Lung (tissue), 11 donors: ENCODE measurements at regions not wholly inside any gene's neighbourhood (a gene's known extent, or its start where the extent isn't known, plus 50 kb on each side); places are given as distances from the start of the nearest gene placed in this dataset.
"Not testable (repeated sequence)": the region's sequence is repeated elsewhere in the genome, so short reads cannot be mapped to it uniquely, and the experiment has no call there.

Source experiments
- ATAC-seq: fragments of 200-7000 bp; cut with Tn5 transposase; one replicate; pipeline ENCODE4 v1.9.1; 2020; ENCODE audit warnings: moderate number of reproducible peaks; ENCODE audit not compliant: insufficient read depth, low FRiP score
- DNase-seq, 3 donors: peaks; one replicate each; pipeline ENCODE4 v3.0.0-alpha.2; 2013 to 2017
- H3K27ac ChIP-seq, 2 donors: one replicate each; pipeline ENCODE4 v1.5.1; 2013; ENCODE audit warnings: mild to moderate bottlenecking in 2 of 2, moderate library complexity in 2 of 2, control low read depth in 1 of 2, inconsistent platforms in 1 of 2, low read depth in 1 of 2, low read length in 1 of 2
- H3K27me3 ChIP-seq, 3 donors: one replicate each; pipeline ENCODE4 v1.5.1; 2013; ENCODE audit warnings: low read length in 2 of 3; ENCODE audit not compliant: control insufficient read depth in 3 of 3, insufficient read depth in 3 of 3
- H3K36me3 ChIP-seq, 4 donors: one replicate each; pipeline ENCODE4 v1.5.1; 2013; ENCODE audit warnings: low read length in 4 of 4, mild to moderate bottlenecking in 1 of 4, moderate library complexity in 1 of 4; ENCODE audit not compliant: control insufficient read depth in 4 of 4, insufficient read depth in 4 of 4
- H3K4me1 ChIP-seq, 5 donors: one replicate each; pipeline ENCODE4 v1.5.1; 2013; ENCODE audit warnings: low read length in 5 of 5, mild to moderate bottlenecking in 2 of 5, moderate library complexity in 1 of 5; ENCODE audit not compliant: control insufficient read depth in 5 of 5, insufficient read depth in 5 of 5
- H3K4me3 ChIP-seq: one replicate; pipeline ENCODE4 v1.5.1; 2013; ENCODE audit warnings: mild to moderate bottlenecking, control low read depth, moderate library complexity
- H3K9ac ChIP-seq, 2 donors: one replicate each; pipeline ENCODE4 v1.5.1; 2013; ENCODE audit warnings: low read length in 2 of 2, control low read depth in 1 of 2; ENCODE audit not compliant: insufficient read depth in 1 of 2
- H3K9me3 ChIP-seq, 4 donors: one replicate each; pipeline ENCODE4 v1.5.1; 2013; ENCODE audit warnings: low read length in 3 of 4, mild to moderate bottlenecking in 1 of 4, moderate library complexity in 1 of 4; ENCODE audit not compliant: control insufficient read depth in 4 of 4, insufficient read depth in 3 of 4
- WGBS, 2 donors: extraction: QIAGEN DNeasy Blood & Tissue Kit; methylation state at CpG; one replicate each; pipeline ENCODE4 v1.1.7; 2013; 5-methylcytosine and 5-hydroxymethylcytosine counted together
- TF ChIP-seq, protein P1 (sequence below): IDR thresholded peaks from 2 replicates; pipeline ENCODE4 v1.5.1; 2012; ENCODE audit warnings: mild to moderate bottlenecking; ENCODE audit errors: control extremely low read depth, extremely low read depth
- donor health status: control.
- donor health status: control.
- donor health status: Bipolar disorder and iron deficiency.
- donor health status: healthy.
- donor health status: DM: yes; HTN: yes; CAD: no.

DNA sequence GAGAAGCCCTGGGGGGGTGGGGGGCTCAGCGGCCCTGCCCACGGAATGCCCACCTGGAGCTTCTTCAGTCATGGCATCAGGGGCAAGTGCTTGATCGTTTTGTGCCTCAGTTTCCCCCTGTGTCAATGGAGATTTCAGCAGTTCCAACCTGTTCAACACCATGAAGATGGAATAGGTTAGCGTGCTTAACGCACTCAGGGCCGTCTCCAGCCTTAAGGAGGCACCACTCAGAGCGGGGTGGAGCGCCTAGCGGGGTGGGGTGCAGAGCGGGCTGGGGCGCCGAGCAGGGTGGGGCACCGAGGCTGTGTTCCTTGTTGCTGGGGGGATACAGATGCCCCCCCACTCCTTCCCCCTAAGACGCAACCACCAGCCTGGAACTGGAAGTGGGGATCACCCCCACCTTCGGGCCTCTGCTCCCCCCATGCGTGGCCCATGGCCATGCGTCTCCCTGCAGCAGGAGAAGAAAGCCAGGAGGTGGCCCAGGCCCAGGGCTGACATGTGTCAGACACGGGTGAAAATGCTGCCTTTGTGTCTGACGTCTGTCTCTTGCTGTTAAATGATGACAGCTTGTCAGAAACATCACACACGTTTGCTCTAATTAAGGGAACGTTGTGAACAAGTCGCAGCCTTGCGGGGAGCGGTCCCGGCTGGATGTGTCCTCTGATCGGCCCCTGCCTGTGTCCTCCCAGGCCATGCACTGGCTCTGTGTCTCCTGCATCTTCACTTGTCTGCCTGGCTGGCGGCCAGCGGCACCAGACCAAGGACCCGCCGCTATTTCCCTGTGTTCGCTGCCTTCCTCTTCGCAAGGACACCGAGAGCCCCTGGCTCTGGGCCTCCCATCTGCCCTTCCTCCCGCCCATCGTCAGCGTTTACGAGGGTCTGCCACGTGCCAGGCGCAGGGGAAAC lies 192.1 kb downstream of the BANP start:
- not testable (repeated sequence) for H3K4me3 ChIP-seq, ATAC-seq, DNase-seq, H3K27me3 ChIP-seq, H3K9me3 ChIP-seq, H3K36me3 ChIP-seq, H3K9ac ChIP-seq, H3K4me1 ChIP-seq
- 52 to 71% methylated on average over 29 to 39 of the region's 39 CpGs for WGBS, 2 donors
- H3K27ac ChIP-seq: peak overlapping the region in 1 of 2 donors; percentile 73

DNA sequence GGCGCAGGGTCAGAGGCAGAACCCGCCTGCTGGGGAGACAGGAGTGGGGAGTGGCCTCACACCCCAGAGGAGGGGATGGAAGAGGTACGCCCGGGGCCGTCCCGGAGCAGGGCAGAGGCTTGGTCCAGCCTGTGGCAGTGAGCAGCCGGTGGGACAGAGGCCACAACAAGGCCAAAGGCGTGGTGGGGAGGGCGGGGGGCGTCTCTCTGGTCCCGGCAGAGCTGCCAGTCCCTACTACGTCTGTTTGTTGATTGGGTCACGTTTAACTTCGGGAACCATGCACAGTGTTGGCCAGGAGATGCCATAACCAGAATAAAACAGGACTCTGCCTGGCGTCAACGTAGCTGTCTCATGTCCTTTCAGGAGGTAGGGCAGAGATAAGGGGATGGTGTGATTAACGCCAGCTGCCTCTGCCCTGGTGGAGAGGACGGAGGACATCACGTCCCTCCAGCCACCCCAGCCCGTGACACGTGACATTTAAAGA lies 192.8 kb downstream of the BANP start:
- H3K36me3 ChIP-seq: no peaks in the 10 kb centered on the region
- H3K4me1 ChIP-seq: peaks cover 0 to 7% (median 0%) of the 10 kb centered on the region in 5 donors
- WGBS, 2 donors: 43 to 61% methylated on average over 21 of the region's 21 CpGs

DNA sequence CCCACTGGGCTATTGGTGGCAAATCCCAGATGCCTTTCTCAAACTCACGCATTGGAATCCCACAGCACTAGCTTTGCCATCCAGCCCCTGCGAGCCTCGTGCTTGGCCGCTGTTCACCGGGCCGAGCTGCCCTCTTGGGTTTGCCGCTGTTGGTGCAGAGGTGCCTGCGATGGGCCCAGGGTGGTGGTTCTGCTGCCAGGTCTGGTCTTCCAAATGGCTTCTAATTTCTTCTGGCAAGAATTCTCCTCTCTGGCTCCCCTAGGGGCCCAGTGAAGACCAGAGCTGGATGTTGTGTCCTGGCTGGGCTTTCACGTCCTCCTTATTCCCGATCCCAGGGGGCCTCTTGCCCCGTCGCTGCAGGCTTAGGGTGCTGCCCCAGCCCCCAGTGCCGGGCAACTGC lies 194.1 kb downstream of the BANP start:
- not testable (repeated sequence) for H3K27me3 ChIP-seq, H3K4me3 ChIP-seq, H3K4me1 ChIP-seq, DNase-seq, ATAC-seq, H3K9me3 ChIP-seq, H3K36me3 ChIP-seq, H3K27ac ChIP-seq, H3K9ac ChIP-seq
- 85 to 95% methylated on average over 12 to 13 of the region's 13 CpGs for WGBS, 2 donors

More for the DNA sequence above, 192.8 kb downstream of the BANP start:
- H3K27me3 ChIP-seq: no peaks in the 10 kb centered on the region
- peaks cover 0 to 4% (median under 1%) of the 10 kb centered on the region in 4 donors for H3K9me3 ChIP-seq
- no peak overlapping the region for H3K9ac ChIP-seq
- TF ChIP-seq, protein P1, sequence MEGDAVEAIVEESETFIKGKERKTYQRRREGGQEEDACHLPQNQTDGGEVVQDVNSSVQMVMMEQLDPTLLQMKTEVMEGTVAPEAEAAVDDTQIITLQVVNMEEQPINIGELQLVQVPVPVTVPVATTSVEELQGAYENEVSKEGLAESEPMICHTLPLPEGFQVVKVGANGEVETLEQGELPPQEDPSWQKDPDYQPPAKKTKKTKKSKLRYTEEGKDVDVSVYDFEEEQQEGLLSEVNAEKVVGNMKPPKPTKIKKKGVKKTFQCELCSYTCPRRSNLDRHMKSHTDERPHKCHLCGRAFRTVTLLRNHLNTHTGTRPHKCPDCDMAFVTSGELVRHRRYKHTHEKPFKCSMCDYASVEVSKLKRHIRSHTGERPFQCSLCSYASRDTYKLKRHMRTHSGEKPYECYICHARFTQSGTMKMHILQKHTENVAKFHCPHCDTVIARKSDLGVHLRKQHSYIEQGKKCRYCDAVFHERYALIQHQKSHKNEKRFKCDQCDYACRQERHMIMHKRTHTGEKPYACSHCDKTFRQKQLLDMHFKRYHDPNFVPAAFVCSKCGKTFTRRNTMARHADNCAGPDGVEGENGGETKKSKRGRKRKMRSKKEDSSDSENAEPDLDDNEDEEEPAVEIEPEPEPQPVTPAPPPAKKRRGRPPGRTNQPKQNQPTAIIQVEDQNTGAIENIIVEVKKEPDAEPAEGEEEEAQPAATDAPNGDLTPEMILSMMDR: no peak
- DNase-seq: no peak
- ATAC-seq: no peak
- H3K4me3 ChIP-seq: no peak overlapping the region
- H3K27ac ChIP-seq: peak overlapping the region in 1 of 2 donors; percentile 73

DNA sequence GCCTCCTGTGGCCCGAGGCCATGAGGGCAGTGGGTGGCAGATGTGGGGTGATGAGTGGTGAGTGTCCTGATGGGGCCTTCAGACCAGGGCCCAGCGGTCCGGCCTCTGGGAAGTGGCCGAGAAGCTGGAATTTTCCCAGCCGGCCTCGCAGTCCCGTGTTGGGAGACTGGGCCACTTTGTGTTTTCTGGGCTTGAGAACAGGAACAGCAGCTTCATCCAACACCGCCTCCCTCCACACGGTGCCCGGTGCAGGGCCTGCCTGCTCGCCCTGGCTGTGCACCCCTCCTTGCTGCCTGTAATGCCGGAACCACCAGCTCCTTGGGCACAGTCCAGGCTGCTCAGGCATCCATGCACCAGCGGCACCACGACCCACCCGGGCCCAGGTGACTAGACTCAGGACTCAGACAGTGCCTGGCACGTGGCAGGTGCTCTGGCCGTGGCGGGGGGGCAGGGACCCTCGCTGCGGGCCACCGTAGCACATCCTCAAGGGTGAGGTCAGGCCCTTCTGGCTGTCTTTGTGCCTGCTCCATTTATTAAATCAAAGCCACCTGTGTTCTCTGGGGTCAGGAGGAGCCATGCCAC lies 194.7 kb downstream of the BANP start:
- H3K27me3 ChIP-seq, H3K4me1 ChIP-seq, DNase-seq, H3K27ac ChIP-seq, H3K9me3 ChIP-seq, H3K36me3 ChIP-seq, H3K4me3 ChIP-seq, H3K9ac ChIP-seq, ATAC-seq: not testable (repeated sequence)
- WGBS, 2 donors: 83 to 90% methylated on average over 20 to 21 of the region's 21 CpGs

DNA sequence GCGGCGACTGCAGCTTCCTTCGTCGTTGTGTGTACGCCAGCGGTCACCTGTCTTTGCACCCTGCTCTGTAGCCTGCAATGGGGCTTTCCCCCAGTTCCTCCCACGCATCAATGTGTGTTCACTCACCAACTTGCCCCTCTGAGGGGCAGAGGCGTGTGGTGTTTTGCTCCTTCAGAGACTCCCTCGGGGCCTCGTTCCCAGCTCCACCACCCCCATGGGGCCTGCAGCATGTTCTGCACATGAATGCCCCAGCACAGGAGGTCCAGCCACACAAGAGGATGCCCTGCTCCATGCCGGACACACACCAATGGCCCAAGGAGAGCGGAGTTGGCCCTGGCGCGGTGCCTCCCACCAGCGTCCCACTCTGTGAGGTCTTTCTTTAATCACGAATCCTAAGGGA lies 196.8 kb downstream of the BANP start:
- H3K27me3 ChIP-seq, DNase-seq, H3K36me3 ChIP-seq, H3K27ac ChIP-seq, H3K4me3 ChIP-seq, ATAC-seq, H3K9me3 ChIP-seq, H3K9ac ChIP-seq: not testable (repeated sequence)
- peaks cover 0 to 24% (median 5%) of the 10 kb centered on the region in 5 donors for H3K4me1 ChIP-seq
- WGBS, 2 donors: 83 to 88% methylated on average over 15 to 16 of the region's 16 CpGs

DNA sequence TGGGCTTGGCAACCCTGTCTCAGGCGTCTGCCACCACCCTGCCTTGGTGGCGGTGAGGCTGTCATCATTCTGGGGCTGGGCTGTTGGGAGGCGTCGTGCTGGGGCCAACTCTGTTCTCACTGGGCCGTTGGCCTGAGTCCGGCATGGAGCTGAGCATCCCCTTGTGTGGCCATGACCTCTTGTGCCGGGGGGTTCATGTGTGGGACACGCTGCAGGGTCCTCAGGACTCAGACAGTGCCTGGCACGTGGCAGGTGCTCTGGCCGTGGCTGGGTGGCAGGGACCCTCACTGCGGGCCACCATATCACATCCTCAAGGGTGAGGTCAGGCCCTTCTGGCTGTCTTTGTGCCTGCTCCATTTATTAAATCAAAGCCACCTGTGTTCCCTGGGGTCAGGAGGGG lies 197.4 kb downstream of the BANP start:
- not testable (repeated sequence) for H3K4me3 ChIP-seq, H3K9ac ChIP-seq, ATAC-seq, H3K27ac ChIP-seq, DNase-seq, H3K36me3 ChIP-seq, H3K27me3 ChIP-seq, H3K9me3 ChIP-seq
- WGBS, 2 donors: 81 to 91% methylated on average over 11 of the region's 11 CpGs
- H3K4me1 ChIP-seq: peaks cover 0 to 25% (median 2%) of the 10 kb centered on the region in 5 donors

DNA sequence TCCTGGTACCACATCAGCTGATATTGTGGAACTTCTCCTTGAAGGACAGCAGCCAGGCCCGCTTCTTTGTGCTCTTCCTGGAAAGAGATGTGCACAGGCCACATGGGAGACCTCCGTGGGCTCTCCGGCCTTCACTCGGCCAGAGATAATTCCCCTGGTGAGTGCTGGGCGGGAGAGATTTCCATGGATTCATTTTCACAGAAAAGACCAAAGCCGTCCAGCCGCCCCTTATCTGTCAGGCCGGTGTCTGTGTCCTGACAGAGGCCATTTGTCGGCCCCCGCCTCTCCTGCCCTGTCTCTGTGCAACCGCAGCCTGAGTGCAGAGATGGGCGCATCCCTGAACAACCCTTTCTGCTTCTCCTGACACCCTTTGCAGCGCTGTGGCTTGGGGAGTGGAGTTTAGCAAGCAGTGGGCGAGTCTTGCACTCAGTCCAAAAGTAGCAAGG lies 197.9 kb downstream of the BANP start:
- not testable (repeated sequence) for DNase-seq
- 79 to 89% methylated on average over 12 to 14 of the region's 14 CpGs for WGBS, 2 donors

More for the DNA sequence above, 197.9 kb downstream of the BANP start:
- H3K27me3 ChIP-seq, H3K27ac ChIP-seq, H3K9ac ChIP-seq, H3K36me3 ChIP-seq, H3K4me3 ChIP-seq, ATAC-seq, H3K9me3 ChIP-seq: not testable (repeated sequence)
- H3K4me1 ChIP-seq: peaks cover 0 to 20% (median 0%) of the 10 kb centered on the region in 5 donors
